GM10266 (cell line): ENCODE measurements at regions not wholly inside any gene's neighbourhood (a gene's known extent, or its start where the extent isn't known, plus 50 kb on each side); places are given as distances from the start of the nearest gene placed in this dataset.

Experiments used
- DNase-seq: peaks from one replicate; pipeline ENCODE4 v3.0.0; 2012; ENCODE audit errors: extremely low spot score
- TF ChIP-seq, protein P1 (sequence below): IDR thresholded peaks from 2 replicates; pipeline ENCODE4 v1.5.1; 2012; ENCODE audit warnings: mild to moderate bottlenecking, low read depth; ENCODE audit not compliant: control insufficient read depth, insufficient read depth; ENCODE audit errors: missing control alignments

- DNase-seq, result no peak
- TF ChIP-seq, protein P1, sequence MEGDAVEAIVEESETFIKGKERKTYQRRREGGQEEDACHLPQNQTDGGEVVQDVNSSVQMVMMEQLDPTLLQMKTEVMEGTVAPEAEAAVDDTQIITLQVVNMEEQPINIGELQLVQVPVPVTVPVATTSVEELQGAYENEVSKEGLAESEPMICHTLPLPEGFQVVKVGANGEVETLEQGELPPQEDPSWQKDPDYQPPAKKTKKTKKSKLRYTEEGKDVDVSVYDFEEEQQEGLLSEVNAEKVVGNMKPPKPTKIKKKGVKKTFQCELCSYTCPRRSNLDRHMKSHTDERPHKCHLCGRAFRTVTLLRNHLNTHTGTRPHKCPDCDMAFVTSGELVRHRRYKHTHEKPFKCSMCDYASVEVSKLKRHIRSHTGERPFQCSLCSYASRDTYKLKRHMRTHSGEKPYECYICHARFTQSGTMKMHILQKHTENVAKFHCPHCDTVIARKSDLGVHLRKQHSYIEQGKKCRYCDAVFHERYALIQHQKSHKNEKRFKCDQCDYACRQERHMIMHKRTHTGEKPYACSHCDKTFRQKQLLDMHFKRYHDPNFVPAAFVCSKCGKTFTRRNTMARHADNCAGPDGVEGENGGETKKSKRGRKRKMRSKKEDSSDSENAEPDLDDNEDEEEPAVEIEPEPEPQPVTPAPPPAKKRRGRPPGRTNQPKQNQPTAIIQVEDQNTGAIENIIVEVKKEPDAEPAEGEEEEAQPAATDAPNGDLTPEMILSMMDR, result no peak
Measured at GRCh38 chr12:86634456-86635410, 378.5 kb upstream of the MGAT4C start.

- DNase-seq, result no peak
Measured at GRCh38 chr12:86627001-86627400, 370.8 kb upstream of the MGAT4C start.

GRCh38 chr12:86623267-86623666, 367.1 kb upstream of the MGAT4C start:
- DNase-seq, result no peak
- TF ChIP-seq, protein P1, result no peak

More at GRCh38 chr12:86627001-86627400, 370.8 kb upstream of the MGAT4C start:
- TF ChIP-seq, protein P1, result no peak

DNA sequence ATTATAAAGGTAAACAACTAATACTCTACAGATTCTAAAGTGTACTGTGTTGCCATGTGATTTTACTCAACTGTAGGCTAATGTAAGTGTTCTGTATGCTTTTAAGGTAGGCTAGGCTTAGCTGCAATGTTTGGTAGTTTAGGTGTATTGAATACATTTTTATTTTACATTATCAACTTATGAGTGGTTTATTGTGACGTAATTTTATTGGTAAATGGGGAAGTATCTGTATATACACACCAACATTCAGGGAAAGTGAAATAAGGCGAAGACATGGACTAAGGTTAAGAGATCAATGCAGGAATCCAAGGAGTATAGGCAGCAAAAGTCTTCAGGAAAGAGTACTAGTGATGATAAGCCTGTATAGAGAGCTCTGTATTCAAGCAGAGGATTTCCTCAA, 365.8 kb upstream of the MGAT4C start:
- TF ChIP-seq, protein P1, result no peak
- DNase-seq, result no peak

DNA sequence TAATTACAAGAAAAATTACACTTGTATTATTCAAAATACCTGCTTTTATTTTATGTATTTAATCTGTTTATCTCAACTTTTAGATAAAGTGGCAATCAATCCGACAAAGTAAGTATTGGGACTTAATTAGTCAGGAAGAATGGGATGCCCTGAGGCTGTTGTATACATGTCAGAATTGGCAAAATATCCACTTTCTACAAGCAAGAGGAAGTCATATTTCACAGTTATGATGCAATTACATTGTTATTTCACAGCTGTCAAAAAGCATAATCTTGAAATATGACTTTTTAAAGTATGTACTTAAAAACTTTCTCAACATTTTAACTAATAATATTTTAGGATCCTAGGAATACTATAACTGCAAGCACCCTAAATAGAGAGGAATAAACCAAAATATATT, 357.1 kb upstream of the MGAT4C start:
- TF ChIP-seq, protein P1, result no peak
- DNase-seq, result no peak

- no peak for DNase-seq
- TF ChIP-seq, protein P1, result no peak
Measured at GRCh38 chr12:86608638-86609037, 352.4 kb upstream of the MGAT4C start.
